ENCODE measurements at regions not wholly inside any gene's neighbourhood (a gene's known extent, or its start where the extent isn't known, plus 50 kb on each side); places are given as distances from the start of the nearest gene placed in this dataset.

GRCh38 chr5:2919310-2920018 lies 168.0 kb upstream of the IRX2 start:
- TF ChIP-seq CTCF (IDR thresholded peaks at IDR 0.05) (no peak), POLR2A (IDR thresholded peaks at IDR 0.05) (no peak)

All from lower leg skin (tissue), 3 donors.